Neural cell (in vitro differentiated cells): ENCODE measurements at regions not wholly inside any gene's neighbourhood (a gene's known extent, or its start where the extent isn't known, plus 50 kb on each side); places are given as distances from the start of the nearest gene placed in this dataset.

Source experiments
- H2AFZ ChIP-seq: fragments of 200-600, 300-800 bp; sonication (generic), shearing (Covaris generic); 2 replicates; pipeline ENCODE4 v1.6.0; 2014; ENCODE audit warnings: low read depth, mild to moderate bottlenecking, antibody characterized with exemption, low read length, moderate library complexity
- H3F3A ChIP-seq: fragments of 200-600 bp; shearing (Covaris generic); 2 replicates; pipeline ENCODE4 v1.6.1; 2016; ENCODE audit warnings: mild to moderate bottlenecking, moderate library complexity, mixed read lengths, antibody characterized with exemption, low read length; ENCODE audit not compliant: insufficient read depth, poor library complexity, severe bottlenecking
- H3K27ac ChIP-seq: fragments of 200-600, 300-800 bp; sonication (generic), shearing (Covaris generic); 2 replicates; pipeline ENCODE4 v1.5.1; 2014; ENCODE audit warnings: mild to moderate bottlenecking, low read length, moderate library complexity
- H3K27me3 ChIP-seq: fragments of 300-800, 200-600 bp; sonication (generic), shearing (Covaris generic); 2 replicates; pipeline ENCODE4 v1.6.0; 2014; ENCODE audit warnings: mild to moderate bottlenecking, low read depth, low read length, moderate library complexity; ENCODE audit not compliant: insufficient read depth
- H3K36me3 ChIP-seq: fragments of 300-800, 200-600 bp; sonication (generic), shearing (Covaris generic); 2 replicates; pipeline ENCODE4 v1.5.1; 2014; ENCODE audit warnings: mild to moderate bottlenecking, antibody characterized with exemption, low read length, moderate library complexity; ENCODE audit not compliant: insufficient read depth
- H3K4me2 ChIP-seq: fragments of 300-800, 200-600 bp; sonication (generic), shearing (Covaris generic); 2 replicates; pipeline ENCODE4 v1.6.0; 2014; ENCODE audit warnings: mild to moderate bottlenecking, low read length
- H3K4me3 ChIP-seq: fragments of 300-800, 200-600 bp; sonication (generic), shearing (Covaris generic); 2 replicates; pipeline ENCODE4 v1.5.1; 2014; ENCODE audit warnings: mild to moderate bottlenecking, low read length, moderate library complexity
- H3K79me2 ChIP-seq: fragments of 200-600 bp; shearing (Covaris generic); replicated peaks from 2 replicates; pipeline ENCODE4 v1.6.0; 2014; ENCODE audit warnings: mild to moderate bottlenecking, low read length, moderate library complexity; ENCODE audit not compliant: insufficient read depth
- H3K9ac ChIP-seq: fragments of 300-800, 200-600 bp; sonication (generic), shearing (Covaris generic); 2 replicates; pipeline ENCODE4 v1.6.1; 2016; ENCODE audit warnings: mild to moderate bottlenecking, low read length, mixed read lengths
- H3K9me2 ChIP-seq: fragments of 200-600 bp; shearing (Covaris generic); 2 replicates; pipeline ENCODE4 v1.6.1; 2016; ENCODE audit warnings: mild to moderate bottlenecking, low read length, mixed read lengths; ENCODE audit not compliant: insufficient read depth
- H3K9me3 ChIP-seq: fragments of 200-600, 300-800 bp; sonication (generic), shearing (Covaris generic); 2 replicates; pipeline ENCODE4 v1.6.1; 2016; ENCODE audit warnings: mild to moderate bottlenecking, mixed run types, low read length, moderate library complexity, mixed read lengths
- H4K20me1 ChIP-seq: fragments of 200-600 bp; shearing (Covaris generic); 2 replicates; pipeline ENCODE4 v1.6.1; 2016; ENCODE audit warnings: mild to moderate bottlenecking, mixed run types; ENCODE audit not compliant: insufficient read depth
- EP300 ChIP-seq: fragments of 450-650 bp; conservative IDR thresholded peaks from 2 replicates; pipeline ENCODE4 v1.6.1; 2014; ENCODE audit warnings: antibody characterized with exemption, mild to moderate bottlenecking, moderate library complexity; ENCODE audit not compliant: poor library complexity, severe bottlenecking
- EZH2 ChIP-seq: fragments of 200-600, 300-800 bp; shearing (Covaris generic), sonication (generic); IDR thresholded peaks from 2 replicates; pipeline ENCODE4 v1.6.1; 2014; ENCODE audit warnings: antibody characterized with exemption, low read length, borderline replicate concordance, mild to moderate bottlenecking; ENCODE audit not compliant: insufficient read depth, poor library complexity, severe bottlenecking
- MXI1 ChIP-seq: fragments of 450-650 bp; conservative IDR thresholded peaks from 2 replicates; pipeline ENCODE4 v1.6.1; 2014; ENCODE audit warnings: antibody characterized with exemption, mild to moderate bottlenecking; ENCODE audit not compliant: poor library complexity, severe bottlenecking
- POLR2AphosphoS5 ChIP-seq: IDR thresholded peaks from 2 replicates; pipeline ENCODE4 v1.6.1; 2012
- RAD21 ChIP-seq: fragments of 450-650 bp; conservative IDR thresholded peaks from 2 replicates; pipeline ENCODE4 v1.6.1; 2014; ENCODE audit warnings: antibody characterized with exemption, mild to moderate bottlenecking, moderate library complexity
- SMC3 ChIP-seq: fragments of 450-650 bp; conservative IDR thresholded peaks from 2 replicates; pipeline ENCODE4 v1.6.1; 2014; ENCODE audit warnings: antibody characterized with exemption, mild to moderate bottlenecking, moderate library complexity; ENCODE audit not compliant: poor library complexity
- TAF1 ChIP-seq: IDR thresholded peaks from 2 replicates; pipeline ENCODE4 v1.6.1; 2012; ENCODE audit warnings: low read depth
- TF ChIP-seq, protein P1 (sequence below): IDR thresholded peaks from 2 replicates; pipeline ENCODE4 v1.6.1; 2012; ENCODE audit warnings: borderline replicate concordance
- TF ChIP-seq, protein P2 (sequence below): fragments of 450-650 bp; IDR thresholded peaks from 2 replicates; pipeline ENCODE4 v1.5.1; 2014; ENCODE audit warnings: antibody characterized with exemption, mild to moderate bottlenecking, moderate library complexity; ENCODE audit not compliant: poor library complexity, severe bottlenecking

DNA sequence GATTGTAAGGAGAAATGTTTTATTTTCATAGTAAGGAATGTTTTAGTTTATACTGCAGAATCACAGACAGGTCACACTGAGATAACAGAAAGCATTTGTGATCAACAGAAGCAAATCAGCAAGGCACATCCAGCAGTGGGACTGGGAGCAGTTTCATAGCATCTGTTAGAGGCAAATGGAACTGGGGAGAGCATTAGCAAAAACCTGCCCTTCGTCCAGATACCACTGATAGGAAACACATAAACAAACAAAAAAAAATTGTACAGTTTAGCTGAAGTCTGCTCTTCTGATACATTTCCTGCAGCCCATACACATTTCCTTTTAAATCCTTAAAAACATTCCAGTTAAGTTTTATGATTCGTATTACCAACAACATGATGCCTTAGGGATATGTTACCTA is 374.3 kb downstream of the PCDH7 start:
- Histone ChIP-seq H3K9me3 (no peaks in the 10 kb centered on the region), H3K27ac (no peak overlapping the region), H3K9ac (no peak overlapping the region)

DNA sequence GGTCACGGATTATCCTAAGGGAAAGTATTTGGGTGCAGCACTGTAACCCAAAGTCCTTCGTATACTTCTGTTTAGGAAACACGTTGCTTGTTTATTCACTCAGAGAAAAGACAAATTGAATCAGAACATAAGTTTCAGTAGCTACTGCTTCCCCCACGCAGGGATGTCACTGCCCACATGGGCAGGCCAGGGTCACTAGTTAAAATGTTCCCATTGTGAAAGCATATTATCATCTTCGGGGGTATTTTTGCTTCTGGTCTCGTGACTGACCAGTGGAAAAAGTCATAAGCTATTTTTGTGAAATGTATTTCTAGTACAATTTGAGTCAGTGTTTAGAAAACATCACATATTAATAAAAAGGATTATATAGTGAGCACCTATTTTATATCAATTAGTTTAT is 377.8 kb downstream of the PCDH7 start:
- H4K20me1 ChIP-seq, result no peaks in the 10 kb centered on the region
- H2AFZ ChIP-seq, result no peak overlapping the region
- H3K79me2 ChIP-seq, result no peaks in the 10 kb centered on the region
- H3K4me2 ChIP-seq, result no peak overlapping the region
- H3K9ac ChIP-seq, result no peak overlapping the region
- H3K27ac ChIP-seq, result no peak overlapping the region
- H3K9me2 ChIP-seq, result no peaks in the 10 kb centered on the region
- no peak overlapping the region for H3K4me3 ChIP-seq
- no peaks in the 10 kb centered on the region for H3F3A ChIP-seq
- no peaks in the 10 kb centered on the region for H3K36me3 ChIP-seq
- no peaks in the 10 kb centered on the region for H3K9me3 ChIP-seq
- H3K27me3 ChIP-seq, result no peaks in the 10 kb centered on the region
- TF ChIP-seq, protein P1, sequence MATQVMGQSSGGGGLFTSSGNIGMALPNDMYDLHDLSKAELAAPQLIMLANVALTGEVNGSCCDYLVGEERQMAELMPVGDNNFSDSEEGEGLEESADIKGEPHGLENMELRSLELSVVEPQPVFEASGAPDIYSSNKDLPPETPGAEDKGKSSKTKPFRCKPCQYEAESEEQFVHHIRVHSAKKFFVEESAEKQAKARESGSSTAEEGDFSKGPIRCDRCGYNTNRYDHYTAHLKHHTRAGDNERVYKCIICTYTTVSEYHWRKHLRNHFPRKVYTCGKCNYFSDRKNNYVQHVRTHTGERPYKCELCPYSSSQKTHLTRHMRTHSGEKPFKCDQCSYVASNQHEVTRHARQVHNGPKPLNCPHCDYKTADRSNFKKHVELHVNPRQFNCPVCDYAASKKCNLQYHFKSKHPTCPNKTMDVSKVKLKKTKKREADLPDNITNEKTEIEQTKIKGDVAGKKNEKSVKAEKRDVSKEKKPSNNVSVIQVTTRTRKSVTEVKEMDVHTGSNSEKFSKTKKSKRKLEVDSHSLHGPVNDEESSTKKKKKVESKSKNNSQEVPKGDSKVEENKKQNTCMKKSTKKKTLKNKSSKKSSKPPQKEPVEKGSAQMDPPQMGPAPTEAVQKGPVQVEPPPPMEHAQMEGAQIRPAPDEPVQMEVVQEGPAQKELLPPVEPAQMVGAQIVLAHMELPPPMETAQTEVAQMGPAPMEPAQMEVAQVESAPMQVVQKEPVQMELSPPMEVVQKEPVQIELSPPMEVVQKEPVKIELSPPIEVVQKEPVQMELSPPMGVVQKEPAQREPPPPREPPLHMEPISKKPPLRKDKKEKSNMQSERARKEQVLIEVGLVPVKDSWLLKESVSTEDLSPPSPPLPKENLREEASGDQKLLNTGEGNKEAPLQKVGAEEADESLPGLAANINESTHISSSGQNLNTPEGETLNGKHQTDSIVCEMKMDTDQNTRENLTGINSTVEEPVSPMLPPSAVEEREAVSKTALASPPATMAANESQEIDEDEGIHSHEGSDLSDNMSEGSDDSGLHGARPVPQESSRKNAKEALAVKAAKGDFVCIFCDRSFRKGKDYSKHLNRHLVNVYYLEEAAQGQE, result no peak
- TF ChIP-seq, protein P2, sequence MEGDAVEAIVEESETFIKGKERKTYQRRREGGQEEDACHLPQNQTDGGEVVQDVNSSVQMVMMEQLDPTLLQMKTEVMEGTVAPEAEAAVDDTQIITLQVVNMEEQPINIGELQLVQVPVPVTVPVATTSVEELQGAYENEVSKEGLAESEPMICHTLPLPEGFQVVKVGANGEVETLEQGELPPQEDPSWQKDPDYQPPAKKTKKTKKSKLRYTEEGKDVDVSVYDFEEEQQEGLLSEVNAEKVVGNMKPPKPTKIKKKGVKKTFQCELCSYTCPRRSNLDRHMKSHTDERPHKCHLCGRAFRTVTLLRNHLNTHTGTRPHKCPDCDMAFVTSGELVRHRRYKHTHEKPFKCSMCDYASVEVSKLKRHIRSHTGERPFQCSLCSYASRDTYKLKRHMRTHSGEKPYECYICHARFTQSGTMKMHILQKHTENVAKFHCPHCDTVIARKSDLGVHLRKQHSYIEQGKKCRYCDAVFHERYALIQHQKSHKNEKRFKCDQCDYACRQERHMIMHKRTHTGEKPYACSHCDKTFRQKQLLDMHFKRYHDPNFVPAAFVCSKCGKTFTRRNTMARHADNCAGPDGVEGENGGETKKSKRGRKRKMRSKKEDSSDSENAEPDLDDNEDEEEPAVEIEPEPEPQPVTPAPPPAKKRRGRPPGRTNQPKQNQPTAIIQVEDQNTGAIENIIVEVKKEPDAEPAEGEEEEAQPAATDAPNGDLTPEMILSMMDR, result no peak
- no peak for TF ChIP-seq MXI1
- TF ChIP-seq EZH2, result no peak
- TF ChIP-seq POLR2AphosphoS5, result no peak
- no peak for TF ChIP-seq RAD21
- no peak for TF ChIP-seq SMC3
- no peak for TF ChIP-seq EP300

More for the DNA sequence above, 374.3 kb downstream of the PCDH7 start:
- Histone ChIP-seq H2AFZ (no peak overlapping the region), H3K27me3 (no peaks in the 10 kb centered on the region), H3K79me2 (no peaks in the 10 kb centered on the region), H3K9me2 (no peaks in the 10 kb centered on the region), H3K4me3 (no peak overlapping the region), H3K36me3 (no peaks in the 10 kb centered on the region), H3F3A (no peaks in the 10 kb centered on the region), H4K20me1 (no peaks in the 10 kb centered on the region), H3K4me2 (no peak overlapping the region)
- TF ChIP-seq EP300, result no peak
- TF ChIP-seq POLR2AphosphoS5, result no peak
- no peak for TF ChIP-seq EZH2
- TF ChIP-seq, protein P2, result no peak
- no peak for TF ChIP-seq SMC3
- no peak for TF ChIP-seq TAF1
- no peak for TF ChIP-seq MXI1
- TF ChIP-seq, protein P1, result no peak
- TF ChIP-seq RAD21, result no peak
